NCI-H82 (cell line): ENCODE measurements at regions not wholly inside any gene's neighbourhood (a gene's known extent, or its start where the extent isn't known, plus 50 kb on each side); places are given as distances from the start of the nearest gene placed in this dataset.

Source experiments
- DNase-seq: peaks from one replicate; lab custom pipeline; 2025; lab: John Stamatoyannopoulos, UW

DNA sequence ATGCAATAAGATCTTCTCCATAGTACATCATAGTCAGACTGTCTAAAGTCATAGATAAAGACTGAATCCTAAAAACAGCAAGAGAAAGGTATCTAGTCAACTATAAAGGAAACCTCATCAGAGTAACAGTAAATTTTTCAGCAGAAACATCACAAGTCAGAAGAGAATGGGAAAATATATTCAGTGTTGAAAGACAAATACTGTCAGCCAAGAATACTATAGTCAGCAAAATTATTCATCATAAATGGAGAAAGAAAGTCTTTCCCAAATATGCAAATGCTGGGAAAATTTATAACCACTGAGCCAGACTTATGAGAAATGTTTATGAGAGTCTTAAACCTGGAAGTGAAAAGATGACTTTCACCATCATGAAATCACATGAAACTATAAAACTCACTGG, 136.7 kb downstream of the KDR start:
- no peak for DNase-seq

DNA sequence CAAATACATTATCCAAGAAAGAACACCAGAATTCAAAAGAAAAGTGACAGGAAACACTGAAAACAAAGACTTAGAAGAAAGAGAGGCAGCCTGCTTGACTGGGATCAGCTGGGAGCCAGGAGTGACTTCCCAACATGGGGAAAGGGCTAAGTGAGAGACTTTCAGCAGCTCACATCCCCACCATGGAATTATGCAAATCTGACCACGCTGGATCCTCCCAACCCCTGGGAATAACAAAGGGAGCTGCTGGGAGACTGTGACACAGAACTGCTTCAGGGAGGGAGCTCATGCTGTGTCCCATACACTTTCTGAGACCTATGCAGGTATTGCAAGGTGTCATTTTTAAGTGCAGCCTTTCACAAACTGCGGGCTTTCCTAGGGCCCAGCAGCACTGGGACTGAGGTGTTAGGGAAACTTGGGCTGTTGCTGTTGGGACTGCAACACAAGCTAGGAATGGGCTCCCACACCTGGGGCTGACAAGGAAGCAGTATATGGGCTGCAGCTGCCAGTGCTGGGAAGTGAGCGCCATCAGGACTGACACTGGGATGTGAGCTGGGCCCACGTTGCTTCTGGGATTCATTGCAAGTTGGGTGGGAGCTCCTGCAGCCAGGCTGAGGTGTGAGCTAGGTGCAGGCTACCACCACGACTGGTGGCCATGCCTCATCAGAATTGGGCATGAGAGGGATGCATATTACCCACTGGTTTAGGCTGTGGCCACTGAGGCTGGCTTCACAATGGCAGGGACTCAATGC, 139.1 kb downstream of the KDR start:
- DNase-seq: no peak

DNA sequence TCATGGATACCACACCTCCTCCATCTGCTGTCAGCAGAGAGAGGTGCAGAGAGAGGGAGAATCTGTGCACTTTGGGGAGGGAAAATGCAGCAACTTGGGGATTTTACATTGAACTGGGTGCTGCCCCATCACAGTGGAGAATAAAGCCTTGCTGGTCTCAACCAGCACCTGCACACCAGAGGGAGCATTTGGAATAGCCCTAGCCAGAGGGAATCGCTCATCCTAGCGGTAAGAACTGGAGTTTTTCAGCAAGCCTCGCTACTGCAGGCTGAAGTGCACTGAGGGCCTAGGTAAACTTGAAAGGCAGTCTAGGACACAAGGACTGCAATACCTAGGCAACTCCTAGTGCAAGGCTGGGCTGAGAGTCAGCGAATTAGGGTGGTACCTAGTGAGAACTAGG, 148.7 kb downstream of the KDR start:
- no peak for DNase-seq

DNA sequence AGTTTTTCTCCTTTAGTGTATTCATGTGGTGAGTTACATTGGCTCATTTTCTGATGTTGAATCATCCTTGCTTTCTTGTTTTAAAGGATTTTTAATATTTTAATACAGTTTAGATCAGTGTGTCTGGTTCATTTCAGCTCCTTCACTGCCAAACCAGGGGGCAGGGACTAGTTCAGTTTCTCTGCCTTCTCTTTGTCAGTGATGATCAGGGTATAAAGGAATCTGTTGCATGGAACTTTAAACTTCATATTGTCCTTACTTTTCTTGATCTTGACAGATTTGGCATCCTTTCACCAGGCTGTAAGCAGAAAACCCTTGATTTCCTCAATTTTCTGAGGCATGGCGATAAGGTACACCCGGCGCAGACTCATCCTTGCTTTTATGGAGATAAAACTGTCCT, 149.4 kb downstream of the KDR start:
- DNase-seq: no peak

DNA sequence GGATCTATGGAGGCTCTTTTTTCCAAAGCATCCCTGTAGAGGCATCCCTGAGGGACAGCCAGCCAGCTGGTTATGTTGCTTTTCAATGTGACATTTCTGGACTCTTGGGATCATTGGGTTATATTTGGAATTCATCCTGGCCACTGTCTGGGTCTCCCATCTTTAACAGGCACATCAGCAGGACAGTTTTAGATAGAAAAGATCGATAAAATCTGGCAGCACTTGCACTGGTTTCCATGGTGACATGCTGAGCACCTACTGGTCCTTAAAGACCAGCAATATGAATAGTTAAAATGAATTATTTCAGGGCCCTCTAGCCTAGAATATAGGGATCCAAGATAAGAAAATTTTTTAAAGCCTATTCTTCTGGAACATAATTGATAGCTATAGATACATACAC, 151.6 kb downstream of the KDR start:
- DNase-seq: no peak

DNA sequence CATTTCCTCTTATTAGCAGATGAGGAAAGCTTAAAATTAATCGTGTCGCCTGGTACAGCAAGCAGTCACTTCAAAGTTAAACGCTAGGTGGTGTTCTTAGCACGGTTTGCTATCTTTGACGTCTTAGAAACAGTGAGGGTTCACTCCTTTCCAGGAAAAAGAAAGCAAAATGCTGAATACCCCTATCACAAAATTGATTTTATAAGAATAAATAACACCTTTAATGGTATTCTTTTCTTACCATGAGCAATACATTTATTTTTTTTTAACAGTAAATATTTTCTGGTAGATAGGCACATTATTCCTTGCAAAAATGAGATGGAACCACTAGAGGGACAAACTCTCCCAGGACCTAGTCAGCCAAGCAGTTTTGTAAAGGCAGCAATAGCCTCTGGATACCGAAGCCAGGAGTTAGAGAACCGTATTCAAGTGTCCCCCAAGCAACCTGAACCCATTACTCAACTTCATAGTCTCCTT, 153.9 kb downstream of the KDR start:
- DNase-seq: peak; percentile 73

DNA sequence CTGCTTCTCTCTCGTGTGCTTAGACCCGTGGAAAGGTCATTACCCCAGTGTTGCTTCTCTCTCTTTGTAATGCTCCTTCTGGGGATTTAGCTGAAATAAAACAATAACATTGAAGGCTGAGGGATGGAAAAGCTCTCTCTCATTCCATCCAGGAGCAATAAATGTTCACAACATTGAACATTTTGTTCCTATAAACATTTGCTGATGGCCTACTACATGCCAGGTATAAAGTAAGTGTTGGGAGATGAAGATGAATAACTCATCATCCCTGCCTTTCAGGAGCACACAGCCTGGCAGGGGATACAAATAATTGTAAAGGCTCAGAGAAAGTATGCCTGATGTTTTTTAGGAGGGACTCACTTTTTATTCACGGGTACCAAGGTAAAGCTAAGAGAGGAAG, 158.1 kb downstream of the KDR start:
- DNase-seq: no peak

DNA sequence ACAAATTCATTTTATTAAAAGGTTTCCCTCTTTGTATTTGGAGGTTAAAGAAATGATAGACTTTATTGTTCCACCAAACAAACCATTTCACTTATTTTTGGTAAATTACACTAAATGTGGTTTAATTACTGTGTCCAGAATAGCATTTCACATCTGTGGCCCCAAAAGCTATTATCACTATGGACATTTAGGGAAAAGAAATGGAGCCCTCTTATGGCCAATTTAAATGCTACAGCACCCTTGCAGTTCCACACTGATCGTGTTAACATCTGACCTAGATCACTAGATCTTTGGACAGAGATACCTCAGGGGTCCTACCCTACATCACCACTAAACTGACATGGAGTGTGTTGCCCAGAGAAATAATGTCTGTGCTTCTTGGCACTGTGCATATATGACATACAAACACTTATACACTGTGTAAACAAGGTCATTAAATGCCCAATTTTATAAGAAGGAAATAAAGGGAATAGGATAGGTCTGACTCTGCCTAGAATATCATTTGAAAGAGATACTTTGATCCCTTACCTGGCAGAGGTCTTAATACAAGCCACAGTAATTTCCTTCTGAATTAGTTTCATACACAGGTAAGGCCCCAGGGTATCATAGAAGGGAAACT, 163.9 kb downstream of the KDR start:
- DNase-seq: peak; percentile 46

DNA sequence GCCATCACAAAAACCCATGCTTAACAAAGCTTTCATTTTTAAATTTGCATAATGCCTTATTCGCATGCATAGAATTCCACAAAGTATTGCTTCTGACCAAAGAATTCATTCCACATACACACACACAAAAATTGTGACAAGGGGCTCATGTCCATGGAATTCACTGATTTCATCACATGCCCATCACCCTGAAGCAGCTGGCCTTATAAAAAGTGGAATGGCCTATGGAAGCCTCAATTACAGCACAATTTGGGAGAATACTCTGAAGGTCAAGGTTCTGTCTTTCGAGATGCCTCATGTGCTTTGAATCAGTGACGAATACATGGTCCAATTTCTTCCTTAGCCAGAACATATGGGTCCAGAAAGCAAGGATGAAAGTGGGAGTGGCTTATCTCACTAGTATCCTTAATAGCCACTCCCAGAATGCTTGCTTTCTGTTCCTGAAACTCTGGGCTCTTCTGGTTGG, 165.7 kb downstream of the KDR start:
- no peak for DNase-seq

DNA sequence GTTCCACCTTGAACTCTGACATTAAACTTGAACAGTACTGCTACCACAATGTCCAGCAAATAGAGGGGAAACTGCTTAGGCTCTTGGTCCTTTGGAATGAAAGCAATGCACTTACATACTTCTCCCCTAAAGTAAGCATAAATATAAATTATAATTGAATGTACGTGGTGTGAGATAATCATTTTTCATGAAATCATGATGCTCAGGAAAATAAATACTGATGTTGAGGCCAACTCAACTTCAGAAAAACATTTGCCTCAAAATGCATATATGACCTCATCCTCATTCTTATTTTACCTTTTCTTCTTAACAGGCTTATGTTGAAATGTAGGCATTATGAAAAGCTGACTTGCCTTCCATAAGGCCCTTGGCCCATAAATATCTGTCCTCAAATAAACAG, 166.3 kb downstream of the KDR start:
- no peak for DNase-seq

DNA sequence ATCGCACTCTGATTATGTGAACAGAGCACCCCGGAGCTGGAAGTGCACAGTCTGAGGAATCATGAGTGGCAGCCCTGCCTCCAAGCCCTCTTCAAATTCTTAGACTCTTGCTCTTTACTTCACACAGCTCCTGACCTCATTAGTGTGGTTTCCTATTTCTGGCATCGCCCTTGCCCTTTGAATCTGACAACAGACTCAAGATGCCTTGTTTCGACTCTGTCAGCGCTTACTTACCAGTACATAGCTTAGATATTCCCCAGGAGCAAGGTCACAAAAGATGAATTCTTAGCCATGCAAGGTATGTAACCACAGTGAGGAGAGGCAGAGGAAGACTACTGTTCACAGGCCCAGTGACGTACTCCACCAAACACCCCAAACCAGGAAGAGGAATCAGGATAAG, 167.2 kb downstream of the KDR start:
- no peak for DNase-seq

DNA sequence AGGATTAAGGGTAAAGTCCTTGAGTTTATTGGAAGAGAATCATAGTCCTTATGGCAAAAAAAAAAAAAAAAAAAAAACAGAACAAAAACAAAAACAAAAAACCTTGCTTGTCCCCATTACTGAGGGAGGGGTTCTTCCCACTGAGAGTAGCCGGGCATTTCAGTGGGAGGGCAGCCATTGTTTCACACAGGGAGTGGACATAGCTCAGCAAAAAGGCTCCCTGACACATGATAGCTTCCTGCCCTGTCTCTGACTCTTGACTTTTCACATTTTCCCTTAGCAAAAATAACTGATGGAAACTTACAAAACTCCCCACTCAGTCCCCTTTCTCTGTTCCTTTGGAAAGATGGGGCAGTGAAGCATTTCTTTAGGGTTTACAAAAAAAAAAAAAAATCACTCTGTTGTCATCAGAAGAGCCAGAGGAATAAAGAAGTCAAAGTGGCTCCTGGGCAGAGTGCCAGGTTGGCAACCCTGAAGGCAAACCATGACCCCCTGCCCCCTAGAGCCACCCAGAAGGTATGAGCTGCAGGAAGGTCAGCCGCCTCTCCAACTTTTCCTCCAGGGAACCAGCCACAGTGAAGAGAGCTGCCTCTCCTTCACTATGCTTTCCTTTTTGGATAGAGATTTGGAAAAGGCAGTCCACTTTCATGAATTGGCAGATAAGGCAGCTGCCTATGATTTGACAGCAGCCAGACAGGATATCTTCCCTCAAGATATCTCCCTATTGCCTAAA, 170.6 kb downstream of the KDR start:
- DNase-seq: no peak

DNA sequence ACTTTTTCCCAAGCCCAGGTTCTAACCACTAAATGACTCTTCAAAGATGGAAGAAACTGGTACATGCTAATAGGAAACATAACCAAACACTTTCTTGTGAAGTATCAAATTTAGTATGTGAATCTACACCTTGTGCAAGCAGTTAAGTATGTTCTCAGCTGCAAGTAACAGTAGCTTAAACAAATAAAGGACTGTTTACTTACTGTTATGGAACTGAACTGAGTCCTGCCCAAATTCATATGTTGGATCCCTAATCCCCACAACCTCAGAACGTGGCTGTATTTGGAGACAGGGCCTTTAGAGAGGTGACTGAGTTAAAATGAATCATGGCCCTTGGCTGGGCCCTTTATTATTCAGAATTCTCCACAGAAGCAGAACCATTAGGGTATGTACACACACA, 178.7 kb downstream of the KDR start:
- no peak for DNase-seq

DNA sequence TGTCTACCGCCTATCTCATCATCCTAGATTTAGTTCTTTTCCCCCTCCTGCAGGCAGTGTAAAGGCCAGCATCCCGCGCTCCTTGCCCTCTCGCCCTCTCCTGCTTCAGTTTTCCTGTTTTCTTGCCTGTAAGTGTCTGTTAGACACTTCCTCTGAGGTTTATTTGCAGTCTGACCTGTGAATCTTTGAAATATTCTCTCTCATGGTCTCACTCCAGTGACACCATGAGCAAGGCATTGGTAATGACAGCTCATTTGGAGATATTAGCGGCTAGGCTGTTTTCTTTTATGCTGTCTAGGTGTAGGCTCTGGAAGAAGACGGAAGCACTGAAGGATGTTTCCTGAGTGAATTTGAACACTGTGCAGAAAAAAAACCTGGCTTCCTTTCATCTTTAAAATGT, 179.6 kb downstream of the KDR start:
- no peak for DNase-seq

DNA sequence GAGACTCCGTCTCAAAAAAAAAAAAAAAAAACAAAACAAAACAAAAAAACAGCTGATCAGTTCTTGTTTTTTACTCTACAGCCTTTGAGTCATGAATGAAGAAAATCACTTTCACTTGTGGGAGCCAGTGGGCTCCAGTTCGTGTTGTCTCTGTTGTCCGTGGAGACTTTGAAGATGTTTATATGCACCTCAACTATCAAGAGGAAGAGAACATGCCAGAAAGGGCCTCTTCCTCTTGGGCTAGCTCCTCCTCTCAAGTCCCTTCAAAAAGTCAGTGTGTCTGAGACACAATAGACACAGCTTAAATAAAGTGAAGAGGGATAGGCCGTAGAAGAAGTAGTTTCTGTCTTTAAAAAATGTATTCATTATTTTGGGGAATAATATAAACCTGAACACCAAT, 182.7 kb downstream of the KDR start:
- no peak for DNase-seq

DNA sequence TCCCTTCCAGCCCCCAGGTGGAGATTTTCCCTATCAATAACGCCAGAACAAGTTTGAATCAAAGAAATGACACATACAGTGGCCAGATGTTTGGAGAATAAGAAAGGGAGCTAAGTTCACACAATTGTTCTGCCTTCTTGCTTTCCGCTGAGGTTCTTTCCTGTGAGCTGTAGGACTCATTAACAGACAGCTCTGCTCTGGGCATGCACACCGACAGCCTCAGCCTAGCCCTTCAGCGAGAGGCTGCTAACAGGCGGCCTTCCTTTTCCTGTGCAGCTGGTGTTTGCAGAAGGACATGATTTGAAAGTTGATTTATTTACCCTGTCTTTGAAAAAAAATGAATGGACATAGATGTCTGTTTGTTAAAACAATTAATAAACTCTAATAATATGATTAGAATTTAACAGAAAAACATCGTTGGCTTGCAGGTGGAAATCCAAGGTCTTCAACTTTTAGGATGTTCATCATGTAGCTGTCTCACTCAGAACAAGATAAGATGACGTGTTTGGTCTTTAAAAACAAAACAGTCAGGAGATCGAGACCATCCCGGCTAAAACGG, 183.3 kb downstream of the KDR start:
- no peak for DNase-seq

DNA sequence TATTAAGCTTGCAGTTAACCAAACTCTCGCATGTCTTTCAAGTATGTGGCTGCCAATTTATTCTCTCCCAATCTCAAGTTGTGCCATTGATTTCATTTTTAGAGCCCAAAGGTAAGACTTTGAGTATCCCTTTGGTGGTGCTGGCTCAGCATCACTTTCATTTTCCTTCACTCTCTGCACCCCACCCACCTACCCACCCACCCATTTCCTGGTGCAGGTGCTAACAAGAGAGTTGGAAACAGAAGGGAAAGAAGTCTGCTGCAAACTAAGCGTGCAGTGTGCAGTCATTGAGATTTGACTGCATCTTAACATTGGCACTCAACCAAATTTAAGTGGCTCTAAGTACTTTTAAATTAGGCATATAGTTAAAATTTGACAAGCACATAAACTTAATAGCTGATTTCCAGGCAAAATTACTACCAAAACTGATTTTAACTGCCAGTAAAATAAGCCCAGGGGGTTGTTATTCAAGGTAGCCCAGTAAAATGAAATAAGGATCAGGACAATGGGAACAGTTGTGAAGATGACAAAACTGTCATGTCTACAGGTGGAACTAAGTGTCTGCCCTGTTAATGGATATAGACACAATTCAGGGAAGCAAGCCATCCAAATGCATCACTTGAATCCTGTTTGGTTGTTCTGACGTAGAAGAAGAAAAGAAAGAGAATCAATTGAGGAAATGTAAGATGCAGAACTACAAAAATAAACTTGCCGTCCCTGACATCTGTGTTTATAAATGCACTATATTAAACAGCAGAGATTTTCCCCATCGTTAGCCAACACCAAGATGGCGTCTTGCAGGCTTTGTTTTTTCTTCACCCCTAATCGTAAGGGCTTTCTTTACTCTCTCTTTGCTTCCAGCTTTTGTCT, 184.2 kb downstream of the KDR start:
- no peak for DNase-seq

DNA sequence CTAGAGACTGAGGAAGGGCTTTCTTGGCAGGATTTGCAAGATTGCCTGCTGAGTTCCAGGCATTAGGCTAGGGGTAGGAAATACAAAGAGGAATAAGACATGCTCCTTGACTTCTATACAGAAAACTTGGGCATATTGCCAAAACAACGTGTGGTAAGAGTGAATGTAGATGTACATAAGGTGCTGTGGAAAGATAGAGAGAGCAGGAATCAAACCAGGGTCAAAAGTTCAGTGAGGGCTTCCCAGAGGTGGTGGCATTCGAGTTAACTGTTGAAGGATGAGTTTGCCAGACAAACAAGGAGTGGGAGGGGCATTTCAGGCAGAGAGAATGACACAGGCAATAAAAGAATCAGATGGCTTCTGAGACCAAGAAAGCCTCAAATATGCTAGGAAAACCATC, 187.9 kb downstream of the KDR start:
- no peak for DNase-seq

DNA sequence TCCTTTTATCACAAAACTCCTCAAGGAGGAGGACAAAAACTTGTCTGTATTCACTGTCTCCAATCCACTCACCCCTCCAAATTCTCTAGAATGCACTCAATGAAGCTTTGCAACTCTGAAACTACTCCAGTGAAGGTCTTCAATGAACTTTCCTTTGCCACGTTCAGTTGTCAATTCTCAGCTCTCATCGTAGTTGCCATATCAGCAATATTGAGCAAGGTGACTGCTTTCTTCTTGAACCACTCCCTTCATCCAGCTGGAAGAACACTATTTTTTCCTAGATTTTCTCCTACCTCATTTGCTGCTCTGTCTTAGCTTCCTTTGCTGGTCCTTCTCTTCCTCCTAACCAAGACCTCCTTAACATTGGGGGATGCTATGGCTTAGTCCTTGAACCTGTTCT, 191.8 kb downstream of the KDR start:
- DNase-seq: no peak

DNA sequence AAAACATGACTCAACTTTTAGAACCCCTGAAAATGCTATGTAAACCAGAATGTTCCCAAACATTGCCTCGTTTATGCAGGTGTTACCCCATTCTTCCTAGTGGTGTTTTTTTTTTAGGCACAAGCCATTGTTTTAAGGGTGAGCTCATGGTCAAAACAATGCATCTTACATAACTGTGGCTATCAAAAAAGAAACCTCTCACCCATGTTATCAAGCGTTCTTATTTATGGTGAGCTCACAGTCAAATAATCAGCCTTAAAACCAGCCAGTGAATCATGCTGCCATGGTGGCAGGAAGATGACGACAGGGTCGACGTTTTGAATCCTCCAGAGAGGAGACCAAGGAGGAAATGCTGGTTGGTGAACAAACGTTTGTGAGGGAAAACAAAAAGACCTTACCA, 195.2 kb downstream of the KDR start:
- DNase-seq: no peak

DNA sequence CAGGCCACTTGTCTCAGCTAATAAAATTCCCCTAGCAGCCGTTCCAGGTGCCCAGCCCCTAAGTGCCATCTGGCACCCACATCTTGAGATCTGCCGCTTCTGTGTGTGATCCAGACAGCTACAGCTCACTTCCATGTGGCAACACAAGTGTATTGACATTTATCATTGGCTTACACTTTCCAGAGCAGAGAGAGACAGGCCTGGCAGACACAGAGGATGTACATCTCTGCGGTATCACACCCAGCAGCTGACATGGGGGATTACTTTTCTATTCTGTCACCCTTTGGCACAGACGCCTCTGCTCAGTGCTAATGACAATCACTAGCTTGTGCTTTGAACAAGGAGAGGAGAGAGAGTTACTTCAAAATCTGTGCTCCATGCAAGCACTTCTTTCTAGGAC, 195.9 kb downstream of the KDR start:
- DNase-seq: no peak

DNA sequence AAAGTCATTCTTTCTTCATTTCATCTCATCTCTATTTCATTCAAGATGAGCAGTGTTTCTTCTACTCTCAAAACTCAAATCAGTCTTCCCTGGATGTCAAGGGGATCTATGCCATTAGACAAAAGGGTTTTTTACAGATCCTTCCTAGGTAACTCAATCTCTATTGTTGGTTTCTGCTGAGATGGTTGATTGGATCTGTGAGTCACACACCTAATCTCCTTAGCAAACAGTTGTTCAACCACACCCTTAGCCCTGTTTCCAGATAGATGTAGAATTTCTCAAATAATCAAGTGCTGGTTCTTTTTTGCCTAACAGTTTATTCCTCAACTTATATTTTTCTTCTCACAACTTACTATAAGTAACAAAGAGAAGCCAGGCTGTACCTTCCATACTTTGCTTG, 200.5 kb downstream of the KDR start:
- no peak for DNase-seq
